ENCODE measurements at regions not wholly inside any gene's neighbourhood (a gene's known extent, or its start where the extent isn't known, plus 50 kb on each side); places are given as distances from the start of the nearest gene placed in this dataset.

DNA sequence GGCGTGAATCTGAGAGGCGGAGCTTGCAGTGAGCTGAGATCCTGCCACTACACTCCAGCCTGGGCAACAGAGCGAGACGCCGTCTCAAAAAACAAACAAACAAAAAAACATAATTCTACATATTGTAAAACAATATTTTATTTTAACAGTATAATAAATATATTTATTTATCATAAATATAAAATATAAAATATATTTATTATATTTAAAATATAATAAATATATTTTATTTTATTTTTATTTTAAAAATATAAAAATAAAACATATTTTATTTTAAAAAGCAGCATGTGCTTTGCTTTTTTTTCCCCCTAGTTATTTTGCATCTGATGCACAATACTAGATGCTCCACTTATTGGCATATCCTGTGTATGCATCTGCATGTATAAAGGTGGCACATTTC, 1634.6 kb upstream of the PCDH20 start:
- TF ChIP-seq, protein P1, sequence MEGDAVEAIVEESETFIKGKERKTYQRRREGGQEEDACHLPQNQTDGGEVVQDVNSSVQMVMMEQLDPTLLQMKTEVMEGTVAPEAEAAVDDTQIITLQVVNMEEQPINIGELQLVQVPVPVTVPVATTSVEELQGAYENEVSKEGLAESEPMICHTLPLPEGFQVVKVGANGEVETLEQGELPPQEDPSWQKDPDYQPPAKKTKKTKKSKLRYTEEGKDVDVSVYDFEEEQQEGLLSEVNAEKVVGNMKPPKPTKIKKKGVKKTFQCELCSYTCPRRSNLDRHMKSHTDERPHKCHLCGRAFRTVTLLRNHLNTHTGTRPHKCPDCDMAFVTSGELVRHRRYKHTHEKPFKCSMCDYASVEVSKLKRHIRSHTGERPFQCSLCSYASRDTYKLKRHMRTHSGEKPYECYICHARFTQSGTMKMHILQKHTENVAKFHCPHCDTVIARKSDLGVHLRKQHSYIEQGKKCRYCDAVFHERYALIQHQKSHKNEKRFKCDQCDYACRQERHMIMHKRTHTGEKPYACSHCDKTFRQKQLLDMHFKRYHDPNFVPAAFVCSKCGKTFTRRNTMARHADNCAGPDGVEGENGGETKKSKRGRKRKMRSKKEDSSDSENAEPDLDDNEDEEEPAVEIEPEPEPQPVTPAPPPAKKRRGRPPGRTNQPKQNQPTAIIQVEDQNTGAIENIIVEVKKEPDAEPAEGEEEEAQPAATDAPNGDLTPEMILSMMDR (IDR thresholded peaks at IDR 0.05; ENCODE audit: insufficient read depth, low read depth, low read length, missing control alignments), result no peak
- no peak for DNase-seq (ENCODE audit: low read depth)
- no peak overlapping the region for H3K4me3 ChIP-seq (ENCODE audit: low read depth, low read length)

DNA sequence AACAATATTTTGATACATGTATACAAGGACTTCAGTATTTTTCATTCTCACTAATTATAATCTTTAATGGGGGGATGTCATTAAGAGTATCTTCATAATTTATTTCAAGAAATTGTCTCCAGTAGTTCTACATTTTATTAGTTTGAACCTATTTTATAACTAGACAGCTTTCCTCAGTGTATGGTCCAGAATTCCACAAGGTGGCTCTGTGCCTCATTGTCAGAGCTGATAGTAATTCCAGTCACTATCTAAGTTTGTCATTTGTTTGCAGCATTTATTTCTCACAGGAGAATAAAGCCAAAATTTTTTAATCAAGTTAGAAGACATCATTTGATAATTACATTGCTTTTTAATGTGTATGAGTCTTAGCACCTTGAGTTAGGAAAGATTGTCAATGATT, 1633.0 kb upstream of the PCDH20 start:
- H3K4me3 ChIP-seq (ENCODE audit: low read depth, low read length), result no peak overlapping the region
- no peak for DNase-seq (ENCODE audit: low read depth)

DNA sequence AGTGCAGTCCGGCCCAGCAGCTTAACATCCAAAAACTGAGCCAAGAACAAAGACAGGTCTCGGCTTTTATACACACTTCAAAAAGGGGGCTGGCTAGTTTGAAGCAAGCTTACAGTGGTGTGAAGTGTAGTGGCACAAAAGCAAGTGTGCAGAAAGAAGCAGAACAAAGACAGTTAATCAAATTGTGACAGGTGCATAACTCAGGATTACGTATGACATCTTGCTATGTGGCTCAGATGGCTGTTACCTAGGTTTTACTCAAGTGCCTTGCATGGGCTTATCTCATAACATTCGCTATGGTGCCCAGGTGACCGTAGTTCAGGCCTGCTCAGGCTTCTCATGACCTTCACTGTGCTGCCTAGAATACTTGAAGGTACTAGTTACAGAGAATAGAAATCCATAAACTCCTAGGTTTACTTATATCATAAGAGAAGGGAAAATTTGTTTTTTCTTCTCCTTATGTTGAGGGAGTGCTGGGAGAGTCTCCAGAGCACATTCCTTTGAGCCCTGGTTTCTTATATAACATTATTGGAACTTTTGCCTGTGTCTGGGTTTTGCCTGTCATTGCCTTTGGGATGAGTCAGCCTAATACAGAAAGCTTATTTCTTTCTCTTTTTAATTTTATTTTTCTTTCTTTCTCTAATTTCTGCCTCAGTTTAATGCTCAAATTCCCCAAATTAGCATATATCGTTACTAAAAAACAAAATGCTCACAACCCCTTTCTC, 1629.1 kb upstream of the PCDH20 start:
- no peak overlapping the region for H3K4me3 ChIP-seq (ENCODE audit: low read depth, low read length)
- TF ChIP-seq, protein P1 (IDR thresholded peaks at IDR 0.05; ENCODE audit: insufficient read depth, low read depth, low read length, missing control alignments), result no peak
- DNase-seq (ENCODE audit: low read depth), result no peak

More for the DNA sequence above, 1633.0 kb upstream of the PCDH20 start:
- TF ChIP-seq, protein P1 (IDR thresholded peaks at IDR 0.05; ENCODE audit: insufficient read depth, low read depth, low read length, missing control alignments), result no peak

DNA sequence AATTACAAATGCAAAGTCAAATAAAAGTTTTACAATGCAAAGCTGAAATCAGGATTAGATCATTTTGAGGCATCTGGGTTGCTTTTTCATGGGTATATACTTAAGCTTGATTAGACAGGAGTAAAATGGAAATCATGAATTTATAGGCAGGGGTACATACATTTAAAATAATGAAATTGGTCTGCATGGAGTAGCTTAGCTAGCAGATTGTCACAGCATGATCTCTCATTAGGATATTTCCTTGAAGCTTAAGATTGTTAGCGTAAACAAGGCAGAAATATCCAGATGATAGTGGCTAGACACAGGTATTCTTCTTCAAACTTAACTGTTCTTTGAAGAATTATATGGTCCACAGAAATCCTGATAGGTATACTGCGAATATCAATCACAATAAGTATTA, 1627.0 kb upstream of the PCDH20 start:
- no peak for DNase-seq (ENCODE audit: low read depth)
- TF ChIP-seq, protein P1 (IDR thresholded peaks at IDR 0.05; ENCODE audit: insufficient read depth, low read depth, low read length, missing control alignments), result no peak
- H3K4me3 ChIP-seq (ENCODE audit: low read depth, low read length), result no peak overlapping the region

DNA sequence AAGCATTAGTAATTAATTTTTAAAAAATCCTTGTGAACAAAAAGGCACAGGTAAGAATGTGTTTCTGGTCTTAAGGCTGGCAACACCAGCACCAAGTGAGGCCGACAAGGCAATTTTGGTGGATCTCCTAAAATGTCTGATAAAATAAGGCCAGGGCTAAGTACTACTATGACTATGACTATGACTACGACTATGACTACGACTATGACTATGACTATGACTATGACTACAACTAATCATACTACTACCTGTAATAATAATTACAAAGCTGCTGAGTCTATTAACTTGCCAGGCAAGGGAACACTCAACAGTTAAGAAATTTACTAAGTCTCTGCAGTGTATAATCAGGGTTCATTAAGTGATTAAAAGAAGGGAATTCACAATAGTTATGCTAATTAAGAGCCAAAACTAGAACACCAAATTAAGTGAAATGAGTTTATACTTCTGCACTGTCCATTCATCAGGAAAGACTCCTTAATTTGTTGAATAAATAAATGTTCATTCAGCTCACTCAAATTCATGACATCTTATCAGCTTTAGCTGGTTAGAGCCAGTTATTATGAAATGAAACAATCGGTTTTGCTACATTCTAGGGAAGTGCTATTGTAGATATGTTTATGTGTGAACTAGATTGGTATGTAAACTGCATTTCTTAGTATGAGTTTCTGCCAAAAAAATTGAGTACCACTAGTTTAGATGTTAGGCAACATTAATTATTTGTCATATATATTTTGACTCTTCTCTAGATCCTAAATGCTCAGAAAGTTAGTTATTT, 1626.2 kb upstream of the PCDH20 start:
- H3K4me3 ChIP-seq (ENCODE audit: low read depth, low read length), result no peak overlapping the region
- TF ChIP-seq, protein P1 (IDR thresholded peaks at IDR 0.05; ENCODE audit: insufficient read depth, low read depth, low read length, missing control alignments), result no peak
- no peak for DNase-seq (ENCODE audit: low read depth)

DNA sequence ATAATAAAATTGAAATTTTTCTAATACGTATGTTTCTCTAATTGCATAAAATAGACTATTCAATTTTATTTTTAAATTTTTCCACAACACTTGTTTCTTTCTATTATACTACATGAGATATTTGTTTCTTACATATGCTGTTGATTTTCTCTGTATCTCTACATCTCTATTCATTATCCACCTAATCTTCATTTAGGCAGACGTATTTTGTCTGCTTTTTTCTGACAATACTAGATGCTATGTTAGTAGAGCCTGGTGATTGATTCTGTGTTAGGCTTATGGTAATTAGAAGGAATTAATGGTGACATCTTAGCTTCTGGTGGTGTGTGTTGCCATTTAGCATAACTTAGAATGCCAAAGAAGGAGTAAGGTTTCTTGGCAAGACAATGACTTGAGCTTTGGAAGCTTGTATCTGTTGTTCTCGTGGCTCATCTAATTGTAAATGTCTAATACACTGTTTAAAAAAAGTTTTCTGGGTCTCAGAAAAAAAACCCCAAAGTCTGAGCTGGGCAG, 1610.7 kb upstream of the PCDH20 start:
- TF ChIP-seq, protein P1 (IDR thresholded peaks at IDR 0.05; ENCODE audit: insufficient read depth, low read depth, low read length, missing control alignments), result no peak
- no peak for DNase-seq (ENCODE audit: low read depth)
- no peak overlapping the region for H3K4me3 ChIP-seq (ENCODE audit: low read depth, low read length)
